Hematopoietic multipotent progenitor cell treated with erythropoietin and hydrocortisone succinate and interleukin-3 and kit ligand, for 8 days (in vitro differentiated cells): ENCODE measurements at regions not wholly inside any gene's neighbourhood (a gene's known extent, or its start where the extent isn't known, plus 50 kb on each side); places are given as distances from the start of the nearest gene placed in this dataset.
"Not testable (repeated sequence)": the region's sequence is repeated elsewhere in the genome, so short reads cannot be mapped to it uniquely, and the experiment has no call there.

Source experiments
- DNase-seq: peaks from one replicate; pipeline ENCODE4 v3.0.0-alpha.2; 2015

- peak; percentile 44 for DNase-seq
Observed at GRCh38 chr1:208652296-208653160, 408.3 kb upstream of the PLXNA2 start.

- no peak for DNase-seq
Observed at GRCh38 chr1:208653426-208653825, 409.2 kb upstream of the PLXNA2 start.

- DNase-seq, result peak; percentile 9
Observed at GRCh38 chr1:208654241-208654640, 410.1 kb upstream of the PLXNA2 start.

GRCh38 chr1:208665936-208666335 lies 421.8 kb upstream of the PLXNA2 start:
- DNase-seq, result no peak

GRCh38 chr1:208668991-208669390 lies 424.8 kb upstream of the PLXNA2 start:
- peak; percentile 2 for DNase-seq

GRCh38 chr1:208670778-208671177 lies 426.6 kb upstream of the PLXNA2 start:
- DNase-seq, result no peak

GRCh38 chr1:208681878-208682663 lies 437.9 kb upstream of the PLXNA2 start:
- no peak for DNase-seq

- DNase-seq, result no peak
Observed at GRCh38 chr1:208682664-208683013, 438.5 kb upstream of the PLXNA2 start.

GRCh38 chr1:208683141-208683540 lies 439.0 kb upstream of the PLXNA2 start:
- no peak for DNase-seq

GRCh38 chr1:208684192-208684591 lies 440.0 kb upstream of the PLXNA2 start:
- DNase-seq, result no peak

GRCh38 chr1:208686592-208686991 lies 442.4 kb upstream of the PLXNA2 start:
- DNase-seq, result no peak

GRCh38 chr1:208688656-208689315 lies 444.6 kb upstream of the PLXNA2 start:
- DNase-seq, result no peak

GRCh38 chr1:208691012-208691411 lies 446.8 kb upstream of the PLXNA2 start:
- DNase-seq, result no peak

- no peak for DNase-seq
Observed at GRCh38 chr1:208709981-208710380, 465.8 kb upstream of the PLXNA2 start.

- peak; percentile 32 for DNase-seq
Observed at GRCh38 chr1:208714323-208714722, 470.1 kb upstream of the PLXNA2 start.

- DNase-seq, result no peak
Observed at GRCh38 chr1:208717525-208717924, 473.3 kb upstream of the PLXNA2 start.

- no peak for DNase-seq
Observed at GRCh38 chr1:208722592-208722991, 478.4 kb upstream of the PLXNA2 start.

- DNase-seq, result no peak
Observed at GRCh38 chr1:208724079-208724478, 479.9 kb upstream of the PLXNA2 start.

GRCh38 chr1:208728815-208729214 lies 484.6 kb upstream of the PLXNA2 start:
- no peak for DNase-seq

GRCh38 chr1:208731981-208732821 lies 488.0 kb upstream of the PLXNA2 start:
- no peak for DNase-seq

- DNase-seq, result no peak
Observed at GRCh38 chr1:208737161-208737560, 493.0 kb upstream of the PLXNA2 start.

GRCh38 chr1:208737922-208738321 lies 493.7 kb upstream of the PLXNA2 start:
- no peak for DNase-seq

- DNase-seq, result not testable (repeated sequence)
Observed at GRCh38 chr1:208739636-208740035, 495.5 kb upstream of the PLXNA2 start.
